Cardiac fibroblast (primary cell): ENCODE measurements at regions not wholly inside any gene's neighbourhood (a gene's known extent, or its start where the extent isn't known, plus 50 kb on each side); places are given as distances from the start of the nearest gene placed in this dataset.

Source experiments
- DNase-seq, 2 donors: peaks; one replicate each; pipeline versions ENCODE4 v3.0.0 to v3.0.0-alpha.2; 2010; ENCODE audit warnings: low read depth in 2 of 2
- H3K4me3 ChIP-seq, 2 donors: replicated peaks in 1 of 2; 1 replicate in 1 of 2; 2 replicates in 1 of 2; pipeline ENCODE4 v1.5.1; 2011; ENCODE audit warnings: low read depth in 2 of 2, low read length in 2 of 2, mild to moderate bottlenecking in 2 of 2, moderate library complexity in 1 of 2
- TF ChIP-seq, protein P1 (sequence below): IDR thresholded peaks from one replicate; pipeline ENCODE4 v1.5.1; 2011; ENCODE audit warnings: low read depth, mild to moderate bottlenecking, low read length, inconsistent platforms

DNA sequence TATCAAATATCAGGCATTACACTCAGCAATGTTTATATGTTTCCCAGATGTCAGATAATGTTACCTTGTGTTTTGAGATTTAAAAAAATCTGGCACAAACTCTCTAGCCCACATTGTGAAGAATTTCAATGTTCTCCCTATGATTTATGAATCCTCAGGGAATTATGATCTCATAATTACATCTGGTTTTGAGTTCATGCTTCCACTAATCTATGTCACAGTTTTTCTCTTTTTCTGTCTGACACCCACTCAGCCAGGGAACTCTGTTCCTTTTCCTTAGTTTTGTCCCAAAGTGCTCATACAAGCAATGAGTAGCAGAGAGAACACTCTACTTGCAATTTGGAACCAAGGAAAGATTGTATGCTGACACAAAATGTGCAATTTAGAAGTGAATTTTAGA, 212.1 kb upstream of the POF1B start:
- no peak overlapping the region for H3K4me3 ChIP-seq
- TF ChIP-seq, protein P1, sequence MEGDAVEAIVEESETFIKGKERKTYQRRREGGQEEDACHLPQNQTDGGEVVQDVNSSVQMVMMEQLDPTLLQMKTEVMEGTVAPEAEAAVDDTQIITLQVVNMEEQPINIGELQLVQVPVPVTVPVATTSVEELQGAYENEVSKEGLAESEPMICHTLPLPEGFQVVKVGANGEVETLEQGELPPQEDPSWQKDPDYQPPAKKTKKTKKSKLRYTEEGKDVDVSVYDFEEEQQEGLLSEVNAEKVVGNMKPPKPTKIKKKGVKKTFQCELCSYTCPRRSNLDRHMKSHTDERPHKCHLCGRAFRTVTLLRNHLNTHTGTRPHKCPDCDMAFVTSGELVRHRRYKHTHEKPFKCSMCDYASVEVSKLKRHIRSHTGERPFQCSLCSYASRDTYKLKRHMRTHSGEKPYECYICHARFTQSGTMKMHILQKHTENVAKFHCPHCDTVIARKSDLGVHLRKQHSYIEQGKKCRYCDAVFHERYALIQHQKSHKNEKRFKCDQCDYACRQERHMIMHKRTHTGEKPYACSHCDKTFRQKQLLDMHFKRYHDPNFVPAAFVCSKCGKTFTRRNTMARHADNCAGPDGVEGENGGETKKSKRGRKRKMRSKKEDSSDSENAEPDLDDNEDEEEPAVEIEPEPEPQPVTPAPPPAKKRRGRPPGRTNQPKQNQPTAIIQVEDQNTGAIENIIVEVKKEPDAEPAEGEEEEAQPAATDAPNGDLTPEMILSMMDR, result no peak
- no peak for DNase-seq

DNA sequence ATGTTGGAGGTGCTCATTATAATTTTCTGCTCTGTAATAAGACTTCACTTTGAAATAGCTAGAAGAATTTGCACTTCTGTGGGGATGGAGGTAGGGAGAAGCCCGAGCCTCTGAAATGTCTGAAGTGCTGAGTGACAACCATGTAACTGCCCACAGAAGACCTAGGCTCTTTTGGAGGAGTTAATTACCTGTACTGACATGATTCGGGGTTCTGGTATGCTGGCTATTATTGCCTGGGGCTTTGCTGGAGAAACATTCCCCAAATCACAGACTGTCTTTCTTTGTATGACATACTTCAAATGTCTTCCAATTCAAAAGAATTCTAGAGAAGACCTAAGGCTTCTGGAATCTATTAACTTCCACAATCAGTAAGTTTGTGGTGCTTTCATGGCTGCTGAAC, 211.2 kb upstream of the POF1B start:
- TF ChIP-seq, protein P1, result no peak
- H3K4me3 ChIP-seq, result no peak overlapping the region

DNA sequence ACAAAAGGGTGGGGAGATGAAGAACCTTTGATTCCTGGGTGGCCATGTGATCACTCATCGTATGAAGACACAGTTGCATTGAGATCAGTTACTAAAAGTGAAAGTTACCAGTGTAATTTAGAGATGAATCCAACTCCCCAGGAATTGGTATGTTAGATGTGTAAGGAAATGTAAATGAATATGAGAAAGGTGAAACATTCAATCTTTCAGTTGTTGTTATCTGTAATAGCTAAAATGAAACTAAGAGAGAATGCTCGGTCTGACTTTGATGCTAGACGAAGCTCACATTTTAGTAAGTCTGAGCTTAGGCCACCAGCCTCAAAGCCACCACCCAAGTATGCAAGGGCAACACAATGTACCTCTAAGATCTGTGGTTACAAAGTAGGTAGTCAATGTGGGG, 194.3 kb upstream of the POF1B start:
- H3K4me3 ChIP-seq, result no peak overlapping the region
- TF ChIP-seq, protein P1, result no peak
- no peak for DNase-seq

More for the DNA sequence above, 211.2 kb upstream of the POF1B start:
- DNase-seq, result no peak

DNA sequence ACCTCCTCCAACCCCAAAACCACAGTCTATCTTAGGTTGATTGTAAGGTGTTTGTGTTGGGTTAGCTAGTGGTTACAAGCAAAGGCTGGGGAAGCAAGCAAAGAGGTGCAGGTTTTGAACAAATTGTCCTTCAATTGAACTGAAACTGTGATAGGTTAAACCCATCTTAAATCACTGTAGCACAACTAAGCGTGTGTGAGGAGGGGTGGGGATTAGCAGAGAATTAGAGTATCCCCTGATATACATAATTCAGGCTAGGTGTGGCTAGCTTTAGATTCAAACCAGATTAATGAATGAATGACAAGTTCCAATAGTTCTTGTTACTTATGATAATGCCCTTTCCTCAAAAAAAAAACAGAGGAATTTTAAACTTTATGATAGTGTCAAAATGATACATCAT, 191.0 kb upstream of the POF1B start:
- no peak overlapping the region for H3K4me3 ChIP-seq
- TF ChIP-seq, protein P1, result no peak
- no peak for DNase-seq

DNA sequence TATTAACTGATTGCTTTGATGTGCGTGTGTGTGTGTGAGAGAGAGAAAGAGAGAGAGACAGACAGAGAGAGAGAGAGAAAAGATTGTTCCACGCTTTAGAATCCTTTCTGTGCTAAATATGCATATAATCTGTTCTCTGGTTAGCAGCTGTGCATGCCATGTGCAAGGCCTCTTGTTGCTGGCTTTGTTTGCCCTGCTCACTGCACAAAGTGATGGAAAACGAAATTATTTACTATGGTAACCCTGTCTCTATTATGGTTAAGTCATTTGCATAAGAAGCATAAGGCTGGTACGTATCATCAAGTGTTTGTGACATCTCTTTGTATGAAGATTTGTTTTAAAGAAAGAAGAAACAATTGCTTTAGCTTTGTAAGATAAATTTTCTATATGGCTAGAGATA, 190.2 kb upstream of the POF1B start:
- H3K4me3 ChIP-seq, result no peak overlapping the region
- TF ChIP-seq, protein P1, result no peak
- DNase-seq, result no peak

DNA sequence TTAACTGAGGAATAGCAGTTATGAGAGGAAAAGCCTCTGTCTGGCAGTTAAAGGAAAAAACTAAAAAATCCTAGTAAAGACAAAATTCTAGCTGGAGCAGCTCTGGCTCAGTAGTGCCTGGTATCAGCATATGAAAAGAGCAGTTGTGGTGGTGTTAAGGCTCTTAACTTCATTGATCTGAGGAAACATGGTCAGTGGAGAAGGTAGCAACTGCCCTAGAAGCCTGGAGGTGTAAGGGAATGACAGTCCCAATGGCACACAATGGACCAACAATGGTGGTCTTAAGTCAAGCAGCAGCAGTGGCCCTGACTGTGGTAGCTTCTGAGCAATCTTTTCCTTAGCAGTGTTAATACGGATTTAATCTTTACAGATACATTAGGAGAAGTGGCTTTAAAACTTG, 189.6 kb upstream of the POF1B start:
- TF ChIP-seq, protein P1, result no peak
- DNase-seq, result no peak

DNA sequence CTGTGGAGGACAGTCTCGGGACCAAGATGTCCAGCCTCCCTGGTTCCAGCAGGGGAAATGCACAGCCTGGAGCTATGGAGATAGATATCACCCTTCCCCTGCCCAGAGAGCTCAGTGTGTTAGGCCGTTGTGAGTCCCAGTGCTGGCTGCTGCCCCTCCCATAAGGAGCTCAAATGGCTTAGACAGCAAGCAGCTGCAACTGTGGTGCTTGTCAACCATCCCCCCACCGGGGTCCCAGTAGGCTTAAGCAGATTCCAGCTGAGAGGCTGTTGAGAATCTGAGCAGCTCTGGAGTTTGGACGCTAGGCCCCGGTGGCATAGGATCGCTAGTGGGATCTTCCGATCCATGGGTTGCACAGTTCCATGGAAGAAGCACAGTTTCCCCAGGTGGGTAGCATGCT, 181.8 kb upstream of the POF1B start:
- no peak for DNase-seq
- TF ChIP-seq, protein P1, result no peak
- no peak overlapping the region for H3K4me3 ChIP-seq

More for the DNA sequence above, 189.6 kb upstream of the POF1B start:
- no peak overlapping the region for H3K4me3 ChIP-seq
